SH-SY5Y (cell line): ENCODE measurements at regions not wholly inside any gene's neighbourhood (a gene's known extent, or its start where the extent isn't known, plus 50 kb on each side); places are given as distances from the start of the nearest gene placed in this dataset.

Experiments
- GATA2 ChIP-seq: IDR thresholded peaks from 2 replicates; pipeline ENCODE4 v1.6.1; 2011; ENCODE audit warnings: mild to moderate bottlenecking, low read depth, low read length
- GATA3 ChIP-seq: IDR thresholded peaks from 2 replicates; pipeline ENCODE4 v1.6.1; 2011; ENCODE audit warnings: low read depth, mild to moderate bottlenecking, low read length, moderate library complexity

- no peak for TF ChIP-seq GATA2
- TF ChIP-seq GATA3, result no peak
These were observed 50.1 kb upstream of the SIRPA start for GRCh38 chr20:1845163-1845523.

- TF ChIP-seq GATA2, result no peak
- TF ChIP-seq GATA3, result no peak
These were observed 50.7 kb upstream of the SIRPA start for GRCh38 chr20:1844325-1845162.

GRCh38 chr20:1842281-1842680, 52.9 kb upstream of the SIRPA start:
- TF ChIP-seq GATA2, result no peak
- TF ChIP-seq GATA3, result no peak

GRCh38 chr20:1841554-1842140, 53.6 kb upstream of the SIRPA start:
- TF ChIP-seq GATA2 (no peak), GATA3 (no peak)

- TF ChIP-seq GATA3, result no peak
- no peak for TF ChIP-seq GATA2
These were observed 54.2 kb upstream of the SIRPA start for GRCh38 chr20:1840817-1841553.

- TF ChIP-seq GATA3 (no peak), GATA2 (no peak)
These were observed 56.5 kb upstream of the SIRPA start for GRCh38 chr20:1838556-1839279.

GRCh38 chr20:1835186-1836035, 59.8 kb upstream of the SIRPA start:
- no peak for TF ChIP-seq GATA2
- TF ChIP-seq GATA3, result no peak

GRCh38 chr20:1833728-1834726, 61.2 kb upstream of the SIRPA start:
- TF ChIP-seq GATA2 (no peak), GATA3 (no peak)

- TF ChIP-seq GATA3, result no peak
- no peak for TF ChIP-seq GATA2
These were observed 62.0 kb upstream of the SIRPA start for GRCh38 chr20:1833216-1833615.

- TF ChIP-seq GATA2 (no peak), GATA3 (no peak)
These were observed 62.6 kb upstream of the SIRPA start for GRCh38 chr20:1832634-1833033.

- no peak for TF ChIP-seq GATA3
- TF ChIP-seq GATA2, result no peak
These were observed 63.6 kb upstream of the SIRPA start for GRCh38 chr20:1831606-1832005.

- TF ChIP-seq GATA2, result no peak
- TF ChIP-seq GATA3, result no peak
These were observed 64.1 kb upstream of the SIRPA start for GRCh38 chr20:1831096-1831495.
